ENCODE measurements at regions not wholly inside any gene's neighbourhood (a gene's known extent, or its start where the extent isn't known, plus 50 kb on each side); places are given as distances from the start of the nearest gene placed in this dataset.

DNA sequence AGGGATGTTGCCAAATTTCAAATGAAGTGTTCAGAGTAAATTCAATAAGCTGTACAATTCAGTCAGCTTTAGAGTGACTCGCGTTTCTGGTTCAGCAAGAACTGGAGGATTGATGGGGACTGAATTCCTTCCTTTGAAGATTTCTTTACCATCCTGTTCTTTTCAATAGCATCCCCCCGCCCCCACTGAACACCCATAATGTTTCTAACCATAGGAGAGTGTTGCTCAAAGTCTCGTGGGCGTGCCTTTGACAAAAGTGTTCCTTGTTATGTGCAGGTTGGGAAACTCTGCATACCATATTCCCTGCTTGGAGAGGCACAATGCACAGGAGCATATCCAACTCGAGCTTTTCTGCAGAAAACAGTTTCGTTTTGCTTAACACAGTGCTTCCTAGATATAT, 323.5 kb upstream of the CASK start:
- TF ChIP-seq MAX (IDR thresholded peaks at IDR 0.05) = no peak
- TF ChIP-seq NFIC (IDR thresholded peaks at IDR 0.05) = no peak
- TF ChIP-seq RAD21 (IDR thresholded peaks at IDR 0.05; ENCODE audit: low read depth) = no peak

DNA sequence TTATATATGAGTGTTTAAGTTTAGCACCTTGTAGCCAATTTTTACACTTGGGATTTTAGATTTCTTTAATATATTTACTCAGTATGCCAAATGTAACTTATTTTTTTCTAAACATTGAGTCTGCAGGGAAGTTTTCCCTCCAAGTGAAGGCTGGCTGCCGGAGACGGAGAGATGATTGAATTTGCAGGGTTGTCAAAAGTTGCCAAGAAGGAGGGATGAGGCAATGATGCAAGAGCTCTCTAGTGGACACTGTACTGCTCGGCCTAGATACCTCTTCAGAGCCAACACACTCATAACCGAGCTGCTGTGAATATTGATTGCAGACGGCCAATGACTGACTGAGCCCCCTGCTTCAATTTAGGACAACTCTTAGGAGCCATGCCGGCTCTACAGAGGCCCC, 318.6 kb upstream of the CASK start:
- TF ChIP-seq TAF1 (IDR thresholded peaks at IDR 0.05; ENCODE audit: low read depth) (no peak), USF1 (IDR thresholded peaks at IDR 0.05) (no peak), YY1 (IDR thresholded peaks at IDR 0.05; ENCODE audit: low read depth) (no peak), CEBPB (IDR thresholded peaks at IDR 0.05) (no peak), TEAD4 (IDR thresholded peaks at IDR 0.05) (no peak), FOXM1 (IDR thresholded peaks at IDR 0.05; ENCODE audit: borderline replicate concordance, low read depth) (no peak), REST (IDR thresholded peaks at IDR 0.05; ENCODE audit: low read depth) (no peak), MAX (IDR thresholded peaks at IDR 0.05) (no peak), NFIC (IDR thresholded peaks at IDR 0.05) (no peak), CREB1 (IDR thresholded peaks at IDR 0.05; ENCODE audit: low read depth) (no peak), RAD21 (IDR thresholded peaks at IDR 0.05; ENCODE audit: low read depth) (no peak), EP300 (IDR thresholded peaks at IDR 0.05; ENCODE audit: borderline replicate concordance) (no peak), TCF12 (IDR thresholded peaks at IDR 0.05; ENCODE audit: low read depth) (no peak), ZBTB7A (IDR thresholded peaks at IDR 0.05; ENCODE audit: low read depth) (no peak)

- TF ChIP-seq RAD21 (IDR thresholded peaks at IDR 0.05; ENCODE audit: low read depth) (no peak), YY1 (IDR thresholded peaks at IDR 0.05; ENCODE audit: low read depth) (no peak), FOXM1 (IDR thresholded peaks at IDR 0.05; ENCODE audit: borderline replicate concordance, low read depth) (no peak), EGR1 (IDR thresholded peaks at IDR 0.05) (no peak), MAX (IDR thresholded peaks at IDR 0.05) (no peak), REST (IDR thresholded peaks at IDR 0.05; ENCODE audit: low read depth) (no peak)
Measured at GRCh38 chrX:42241421-42241820, 318.1 kb upstream of the CASK start.

DNA sequence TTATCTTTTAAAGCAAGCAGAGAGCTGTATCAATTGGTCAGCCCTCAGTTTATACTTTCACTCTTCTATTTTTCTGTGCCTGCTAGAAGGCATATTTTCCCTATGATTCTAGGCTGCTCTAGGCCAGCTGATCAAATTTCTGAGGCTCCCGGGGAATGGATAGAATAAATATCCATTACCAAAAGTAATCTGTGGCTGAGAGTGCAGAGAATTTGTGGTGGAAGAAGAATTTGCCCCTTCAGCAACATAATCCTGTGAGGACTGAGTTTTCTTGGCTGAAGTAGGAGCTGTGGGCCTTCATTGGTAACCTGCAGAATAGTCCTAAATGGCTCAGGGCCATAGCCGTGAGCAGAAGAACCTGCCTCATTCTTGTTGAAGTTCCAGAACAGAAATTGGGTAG, 314.6 kb upstream of the CASK start:
- TF ChIP-seq REST (IDR thresholded peaks at IDR 0.05; ENCODE audit: low read depth) (no peak), ZBTB7A (IDR thresholded peaks at IDR 0.05; ENCODE audit: low read depth) (no peak), TCF12 (IDR thresholded peaks at IDR 0.05; ENCODE audit: low read depth) (no peak), NFIC (IDR thresholded peaks at IDR 0.05) (no peak), CEBPB (IDR thresholded peaks at IDR 0.05) (no peak), TAF1 (IDR thresholded peaks at IDR 0.05; ENCODE audit: low read depth) (no peak), RAD21 (IDR thresholded peaks at IDR 0.05; ENCODE audit: low read depth) (no peak), FOXM1 (IDR thresholded peaks at IDR 0.05; ENCODE audit: borderline replicate concordance, low read depth) (no peak), TEAD4 (IDR thresholded peaks at IDR 0.05) (no peak)

GRCh38 chrX:42229533-42229932, 306.2 kb upstream of the CASK start:
- no peak for TF ChIP-seq CREB1 (IDR thresholded peaks at IDR 0.05; ENCODE audit: low read depth)
- no peak for TF ChIP-seq USF1 (IDR thresholded peaks at IDR 0.05)
- no peak for TF ChIP-seq TAF1 (IDR thresholded peaks at IDR 0.05; ENCODE audit: low read depth)
- no peak for TF ChIP-seq MAX (IDR thresholded peaks at IDR 0.05)
- no peak for TF ChIP-seq NFIC (IDR thresholded peaks at IDR 0.05)
- TF ChIP-seq TCF12 (IDR thresholded peaks at IDR 0.05; ENCODE audit: low read depth) = no peak
- no peak for TF ChIP-seq RAD21 (IDR thresholded peaks at IDR 0.05; ENCODE audit: low read depth)
- TF ChIP-seq ZBTB7A (IDR thresholded peaks at IDR 0.05; ENCODE audit: low read depth) = no peak
- TF ChIP-seq TEAD4 (IDR thresholded peaks at IDR 0.05) = no peak
- TF ChIP-seq FOXM1 (IDR thresholded peaks at IDR 0.05; ENCODE audit: borderline replicate concordance, low read depth) = no peak
- no peak for TF ChIP-seq YY1 (IDR thresholded peaks at IDR 0.05; ENCODE audit: low read depth)
- TF ChIP-seq EGR1 (IDR thresholded peaks at IDR 0.05) = no peak
- TF ChIP-seq EP300 (IDR thresholded peaks at IDR 0.05; ENCODE audit: borderline replicate concordance) = no peak
- no peak for TF ChIP-seq REST (IDR thresholded peaks at IDR 0.05; ENCODE audit: low read depth)
- TF ChIP-seq CEBPB (IDR thresholded peaks at IDR 0.05) = no peak
